NCI-H128 (cell line): ENCODE measurements at regions not wholly inside any gene's neighbourhood (a gene's known extent, or its start where the extent isn't known, plus 50 kb on each side); places are given as distances from the start of the nearest gene placed in this dataset.
A peak's percentile ranks its signal among the peaks of the same experiment; 100 is the strongest.

Experiments used
- DNase-seq: peaks from one replicate; lab custom pipeline; 2025; ENCODE audit not compliant: unreplicated experiment; lab: John Stamatoyannopoulos, UW

GRCh38 chr10:85527616-85528317 is 838.8 kb downstream of the GRID1 start:
- no peak for DNase-seq

DNA sequence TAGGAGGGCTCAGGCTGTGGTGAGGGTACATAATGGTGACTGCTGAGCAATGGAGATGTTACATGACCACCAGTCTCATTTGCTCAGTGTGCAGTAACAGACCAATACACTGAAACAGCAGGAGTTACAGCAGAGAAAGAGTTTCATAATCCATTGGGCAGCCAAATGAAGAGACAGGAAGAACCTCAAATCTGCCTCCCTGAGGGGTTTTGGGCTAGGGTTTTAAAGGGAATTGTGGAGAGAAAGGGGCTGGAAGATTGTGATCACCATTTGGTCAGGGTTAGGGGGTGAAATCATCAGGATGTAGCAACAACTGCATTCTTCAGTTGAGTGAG is 838.3 kb downstream of the GRID1 start:
- DNase-seq = no peak

DNA sequence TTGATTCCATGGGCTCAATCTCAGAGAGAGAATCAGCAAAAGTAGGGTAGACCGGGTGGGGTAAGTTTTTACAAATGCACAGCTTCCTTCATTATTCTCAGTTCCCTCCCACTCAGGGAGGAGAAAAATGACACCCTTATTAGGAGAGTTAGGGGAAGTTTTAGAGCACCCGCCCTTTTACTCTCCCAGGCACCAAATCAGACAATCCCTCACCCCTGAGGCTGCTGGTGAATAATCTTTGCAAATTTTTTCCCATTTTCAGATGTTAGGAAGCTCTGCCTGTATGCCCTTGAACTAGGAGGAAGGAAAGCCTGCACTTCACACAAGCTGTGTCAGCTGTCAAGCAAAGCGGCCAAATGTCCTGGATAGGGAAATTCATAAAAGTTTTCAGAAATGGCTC is 834.9 kb downstream of the GRID1 start:
- DNase-seq = no peak

- DNase-seq = no peak
Measured at GRCh38 chr10:85532773-85533172, 833.8 kb downstream of the GRID1 start.

- DNase-seq = no peak
Measured at GRCh38 chr10:85535926-85536325, 830.7 kb downstream of the GRID1 start.

DNA sequence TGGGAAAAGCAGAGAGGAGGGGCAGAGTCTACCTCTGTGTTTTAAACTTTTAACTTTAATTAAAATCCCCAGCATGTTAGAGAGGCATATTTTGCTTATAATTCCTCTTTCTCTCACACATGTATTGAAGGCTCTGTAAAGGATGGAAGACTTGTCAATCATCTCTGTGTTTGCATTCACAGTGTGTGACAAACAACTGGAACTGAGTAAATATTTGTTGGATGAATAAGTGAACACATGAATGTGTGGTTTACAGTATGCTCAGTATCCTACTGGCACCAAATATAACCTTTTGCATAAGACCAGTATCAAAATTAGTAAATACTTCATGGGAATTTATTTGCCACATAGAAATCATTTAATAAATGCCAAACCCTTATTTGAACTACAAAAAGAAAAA is 829.0 kb downstream of the GRID1 start:
- no peak for DNase-seq

GRCh38 chr10:85538601-85539000 is 828.0 kb downstream of the GRID1 start:
- no peak for DNase-seq

- no peak for DNase-seq
Measured at GRCh38 chr10:85542152-85542551, 824.4 kb downstream of the GRID1 start.

GRCh38 chr10:85542936-85543730 is 823.5 kb downstream of the GRID1 start:
- no peak for DNase-seq

DNA sequence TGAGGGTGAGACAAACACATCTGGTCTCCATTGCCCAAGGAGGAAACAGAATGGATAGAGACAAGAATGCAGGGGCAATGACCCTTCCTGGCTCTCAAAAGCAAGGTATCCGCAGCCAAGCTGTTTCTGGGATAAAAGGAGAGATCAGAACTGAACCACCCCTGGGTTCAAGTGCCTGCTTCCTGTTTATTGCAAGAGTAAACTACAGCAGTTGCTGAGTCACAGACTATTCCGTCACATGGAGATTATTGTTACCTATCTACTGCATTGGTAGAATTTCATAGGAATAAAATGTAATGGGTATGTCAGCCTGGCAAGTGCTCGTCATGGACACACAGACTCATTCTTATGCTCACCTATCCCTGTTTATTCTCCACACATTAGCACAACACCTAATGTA is 821.6 kb downstream of the GRID1 start:
- DNase-seq = no peak

DNA sequence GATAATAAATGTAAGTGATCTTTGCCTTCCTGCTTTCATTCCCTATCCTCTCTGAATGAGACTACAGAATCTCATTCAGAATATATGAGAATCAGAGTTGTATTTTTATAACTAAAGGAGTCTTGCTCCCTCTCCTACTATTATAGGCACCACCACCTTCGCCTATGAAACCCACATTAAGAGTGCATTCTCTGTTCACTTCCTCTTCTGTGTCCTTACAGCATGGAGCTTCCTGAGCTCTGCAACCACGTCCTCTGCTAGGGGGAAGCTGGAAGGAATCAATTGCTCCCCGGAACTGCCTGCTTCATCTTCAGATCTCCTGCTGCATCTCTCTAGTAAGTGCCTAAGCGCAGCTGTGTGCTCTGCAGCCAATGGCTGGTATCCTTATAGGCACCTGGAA is 820.7 kb downstream of the GRID1 start:
- DNase-seq = no peak

GRCh38 chr10:85547460-85548023 is 819.1 kb downstream of the GRID1 start:
- DNase-seq = no peak

GRCh38 chr10:85548034-85548433 is 818.6 kb downstream of the GRID1 start:
- peak; percentile 8 for DNase-seq
